Testis (tissue), 2 donors: ENCODE measurements at regions not wholly inside any gene's neighbourhood (a gene's known extent, or its start where the extent isn't known, plus 50 kb on each side); places are given as distances from the start of the nearest gene placed in this dataset.

Source experiments
- CTCF ChIP-seq, 3 experiments: fragments of 450-650 bp in 2 of 3; fragments of 200-600 bp in 1 of 3; sonication (generic) in 1 of 3; IDR thresholded peaks; one replicate each; pipeline ENCODE4 v1.5.1; 2016 to 2019; ENCODE audit warnings: antibody characterized with exemption in 3 of 3, mild to moderate bottlenecking in 2 of 3, moderate library complexity in 1 of 3
- POLR2A ChIP-seq: fragments of 450-650 bp; IDR thresholded peaks from one replicate; pipeline ENCODE4 v1.6.1; 2017; ENCODE audit warnings: antibody characterized with exemption, mild to moderate bottlenecking, moderate library complexity

GRCh38 chr9:106643211-106643930 is 219.6 kb upstream of the ZNF462 start:
- TF ChIP-seq CTCF (IDR thresholded peaks at IDR 0.05): no peak
- TF ChIP-seq POLR2A: no peak
